ENCODE measurements at regions not wholly inside any gene's neighbourhood (a gene's known extent, or its start where the extent isn't known, plus 50 kb on each side); places are given as distances from the start of the nearest gene placed in this dataset.

DNA sequence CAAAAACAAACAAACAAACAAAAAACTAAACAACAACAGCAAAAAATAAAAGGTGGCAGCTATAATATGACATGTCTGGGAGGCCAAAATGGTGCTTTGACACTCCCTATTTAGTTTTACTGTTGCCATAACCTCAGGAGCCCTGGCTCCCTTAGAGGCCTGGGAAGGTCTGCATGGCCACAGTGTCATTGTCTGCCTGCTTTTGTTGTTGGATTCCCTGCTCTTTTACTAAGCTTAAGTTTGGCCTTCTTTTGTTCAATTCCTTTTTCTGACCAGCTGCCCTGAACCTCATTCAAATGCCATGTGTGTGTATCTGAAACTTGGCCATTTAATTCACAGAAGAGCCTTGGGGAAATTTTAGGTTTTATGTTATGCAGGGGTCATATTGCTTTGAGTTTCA is 458.2 kb downstream of the TMEM232 start:
- TF ChIP-seq POLR2A (IDR thresholded peaks at IDR 0.05): no peak
- TF ChIP-seq, protein P1, sequence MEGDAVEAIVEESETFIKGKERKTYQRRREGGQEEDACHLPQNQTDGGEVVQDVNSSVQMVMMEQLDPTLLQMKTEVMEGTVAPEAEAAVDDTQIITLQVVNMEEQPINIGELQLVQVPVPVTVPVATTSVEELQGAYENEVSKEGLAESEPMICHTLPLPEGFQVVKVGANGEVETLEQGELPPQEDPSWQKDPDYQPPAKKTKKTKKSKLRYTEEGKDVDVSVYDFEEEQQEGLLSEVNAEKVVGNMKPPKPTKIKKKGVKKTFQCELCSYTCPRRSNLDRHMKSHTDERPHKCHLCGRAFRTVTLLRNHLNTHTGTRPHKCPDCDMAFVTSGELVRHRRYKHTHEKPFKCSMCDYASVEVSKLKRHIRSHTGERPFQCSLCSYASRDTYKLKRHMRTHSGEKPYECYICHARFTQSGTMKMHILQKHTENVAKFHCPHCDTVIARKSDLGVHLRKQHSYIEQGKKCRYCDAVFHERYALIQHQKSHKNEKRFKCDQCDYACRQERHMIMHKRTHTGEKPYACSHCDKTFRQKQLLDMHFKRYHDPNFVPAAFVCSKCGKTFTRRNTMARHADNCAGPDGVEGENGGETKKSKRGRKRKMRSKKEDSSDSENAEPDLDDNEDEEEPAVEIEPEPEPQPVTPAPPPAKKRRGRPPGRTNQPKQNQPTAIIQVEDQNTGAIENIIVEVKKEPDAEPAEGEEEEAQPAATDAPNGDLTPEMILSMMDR (IDR thresholded peaks at IDR 0.05): no peak
